HTR-8/SVneo (cell line): ENCODE measurements at regions not wholly inside any gene's neighbourhood (a gene's known extent, or its start where the extent isn't known, plus 50 kb on each side); places are given as distances from the start of the nearest gene placed in this dataset.
"Not testable (repeated sequence)": the region's sequence is repeated elsewhere in the genome, so short reads cannot be mapped to it uniquely, and the experiment has no call there.

Experiments used
- DNase-seq: peaks from one replicate; pipeline ENCODE4 v3.0.0; 2011; ENCODE audit warnings: low spot score, mixed read lengths; ENCODE audit not compliant: insufficient read length
- FAIRE-seq: peaks from 2 replicates; lab custom pipeline; 2011; peaks lifted over from hg19 to GRCh38; lab: Jason Lieb, UNC

DNA sequence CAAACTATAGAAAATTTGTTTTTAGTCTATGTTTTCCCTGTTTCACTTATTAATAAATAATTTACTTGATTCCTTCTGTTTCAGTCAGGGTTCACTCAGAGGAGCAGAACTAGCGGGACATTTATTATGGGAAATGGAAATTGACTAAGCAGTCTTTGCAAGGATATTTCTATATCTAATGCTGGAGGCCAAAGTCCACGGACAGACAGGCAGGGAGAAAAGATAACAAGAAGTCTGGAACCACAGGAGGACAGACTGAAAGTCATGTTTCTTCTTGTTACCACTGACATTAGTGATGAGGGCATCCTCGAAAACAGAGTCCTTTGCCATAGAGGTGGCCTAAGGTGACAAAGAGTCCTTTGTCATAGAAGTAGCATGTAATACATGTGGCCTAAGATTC, 744.5 kb upstream of the TMPRSS15 start:
- no peak for DNase-seq
- no peak for FAIRE-seq

DNA sequence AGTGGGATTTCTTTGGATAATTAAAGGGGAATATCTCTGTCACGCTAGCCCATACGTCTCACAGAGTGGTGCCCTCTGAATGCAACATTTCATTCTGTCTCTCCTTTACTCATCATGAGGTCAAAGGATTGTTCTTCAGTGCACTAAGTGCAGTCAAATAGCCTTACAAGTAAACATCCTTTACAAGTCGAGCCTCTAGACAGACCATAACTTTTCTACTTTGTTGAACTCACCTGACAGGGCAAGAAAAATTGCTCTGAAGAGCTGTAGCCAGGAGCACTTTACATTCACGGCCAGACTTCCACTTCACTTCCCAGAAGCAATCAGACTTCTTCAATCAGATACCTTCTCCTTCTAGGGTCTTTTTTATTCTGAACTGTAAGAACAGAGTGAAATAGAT, 768.0 kb upstream of the TMPRSS15 start:
- FAIRE-seq (no peak), DNase-seq (no peak)

DNA sequence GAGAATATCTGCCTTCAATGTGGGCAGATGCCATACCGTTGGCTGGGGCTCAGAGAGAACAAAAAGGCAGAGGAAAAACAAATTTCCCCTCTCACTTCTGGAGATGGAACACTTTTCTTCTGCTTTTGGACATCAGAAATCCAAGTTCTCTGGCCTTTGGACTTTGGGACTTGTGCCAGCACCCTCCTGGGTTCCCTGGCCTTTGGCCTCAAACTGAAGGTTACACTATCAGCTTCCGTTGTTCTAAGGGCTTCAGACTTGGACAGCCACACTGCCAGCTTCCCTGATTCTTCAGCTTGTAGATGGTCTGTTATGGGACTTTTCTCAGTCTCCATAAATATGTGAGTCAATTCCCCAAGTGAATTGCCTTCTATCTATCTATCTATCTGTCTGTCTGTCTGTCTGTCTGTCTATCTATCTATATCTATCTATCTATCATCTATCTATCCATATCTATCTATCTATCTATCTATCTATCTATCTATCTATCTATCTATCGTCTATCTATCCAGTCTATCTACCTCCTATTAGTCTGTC, 778.1 kb upstream of the TMPRSS15 start:
- DNase-seq (no peak), FAIRE-seq (no peak)

DNA sequence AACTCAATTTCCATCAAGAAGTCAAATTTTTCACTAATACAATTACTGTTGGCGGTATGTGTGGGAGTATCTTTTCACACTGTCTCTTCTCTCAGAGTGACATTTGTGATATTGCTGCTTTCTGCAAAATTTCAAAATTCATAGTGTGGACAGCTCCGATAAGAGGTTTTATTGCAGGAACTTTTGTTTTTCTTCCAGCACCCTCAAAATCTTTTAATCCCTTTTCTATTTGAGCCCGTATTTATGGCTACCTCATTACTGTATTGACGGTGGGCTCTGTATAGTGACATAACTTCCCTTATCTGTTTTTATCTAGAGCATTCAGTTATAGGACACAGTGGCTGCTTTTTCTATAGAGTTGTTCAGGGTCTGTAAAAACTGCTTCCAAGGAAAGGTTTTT, 794.4 kb upstream of the TMPRSS15 start:
- DNase-seq (no peak), FAIRE-seq (no peak)

DNA sequence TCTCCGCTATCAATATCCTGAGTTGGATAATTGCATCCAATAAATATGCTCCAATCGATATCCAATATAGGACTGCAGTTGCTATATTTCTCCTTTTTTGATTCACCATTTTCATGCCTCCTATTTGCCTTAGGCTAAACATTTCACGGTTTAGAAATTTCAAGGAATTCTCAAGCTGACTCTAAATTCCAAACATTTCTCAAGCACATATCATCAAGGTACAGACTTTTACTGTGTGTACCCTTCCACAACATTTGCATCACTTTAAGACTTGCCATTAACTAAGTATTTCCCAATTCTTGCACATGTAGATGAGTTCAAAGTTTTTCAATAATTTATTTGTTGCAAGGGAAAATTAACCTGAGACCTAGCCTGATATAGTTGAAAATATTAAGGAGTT, 795.2 kb upstream of the TMPRSS15 start:
- no peak for FAIRE-seq
- DNase-seq = peak; percentile 10

DNA sequence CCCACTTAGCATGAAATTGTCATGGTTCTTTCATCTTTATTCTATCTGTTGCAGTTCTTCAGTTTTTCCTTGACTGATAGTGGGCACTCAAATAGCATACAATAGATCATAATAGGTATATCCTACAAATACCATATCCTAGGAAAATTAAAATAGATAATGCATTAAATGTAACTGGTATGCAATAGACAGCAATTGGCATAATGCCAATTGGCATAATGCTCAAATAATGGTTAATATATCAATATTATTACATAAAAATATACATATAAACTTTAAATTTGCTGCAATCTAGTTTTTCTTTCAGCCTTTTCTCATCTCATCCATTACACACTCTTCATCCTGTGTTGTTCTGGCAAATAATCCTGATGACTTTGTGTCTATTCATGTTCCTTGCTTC, 814.6 kb upstream of the TMPRSS15 start:
- DNase-seq = no peak
- no peak for FAIRE-seq

DNA sequence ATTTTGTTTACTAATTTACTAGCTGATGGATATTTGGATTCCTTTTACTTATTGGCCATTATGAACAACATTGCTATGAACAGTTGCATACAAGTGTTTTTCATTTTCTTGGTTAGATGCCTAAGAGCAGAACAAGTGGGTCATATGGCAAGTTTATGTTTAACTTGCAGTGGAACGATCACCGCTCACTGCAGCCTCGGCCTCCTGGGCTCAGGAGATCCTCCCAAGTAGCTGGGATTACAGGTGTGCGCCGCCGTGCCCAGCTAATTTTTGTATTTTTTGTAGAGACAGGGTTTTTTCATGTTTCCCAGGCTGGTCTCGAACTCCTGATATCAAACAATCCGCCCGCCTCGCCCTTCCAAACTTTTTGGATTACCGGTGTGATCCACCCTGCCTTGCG, 820.5 kb upstream of the TMPRSS15 start:
- DNase-seq (no peak), FAIRE-seq (no peak)

DNA sequence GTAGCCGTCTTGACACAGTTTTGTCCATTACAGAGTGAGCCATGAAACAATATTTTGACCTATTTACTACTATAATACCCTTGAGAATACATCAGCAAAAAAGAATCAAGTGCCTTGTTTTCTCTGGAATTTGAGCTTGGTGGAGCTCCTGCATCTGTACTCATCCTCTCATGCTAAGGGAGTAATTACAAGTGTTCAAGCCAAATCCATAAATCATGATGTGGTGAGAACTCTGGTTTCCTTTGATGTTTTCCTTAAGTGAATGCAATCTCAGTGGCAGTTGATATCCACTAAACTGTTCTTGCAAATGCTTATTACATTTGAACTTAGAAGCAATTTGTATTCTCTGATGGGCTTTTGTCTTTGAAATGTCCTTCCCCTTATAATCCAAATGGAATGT, 824.6 kb upstream of the TMPRSS15 start:
- DNase-seq = peak; percentile 10
- FAIRE-seq = no peak

DNA sequence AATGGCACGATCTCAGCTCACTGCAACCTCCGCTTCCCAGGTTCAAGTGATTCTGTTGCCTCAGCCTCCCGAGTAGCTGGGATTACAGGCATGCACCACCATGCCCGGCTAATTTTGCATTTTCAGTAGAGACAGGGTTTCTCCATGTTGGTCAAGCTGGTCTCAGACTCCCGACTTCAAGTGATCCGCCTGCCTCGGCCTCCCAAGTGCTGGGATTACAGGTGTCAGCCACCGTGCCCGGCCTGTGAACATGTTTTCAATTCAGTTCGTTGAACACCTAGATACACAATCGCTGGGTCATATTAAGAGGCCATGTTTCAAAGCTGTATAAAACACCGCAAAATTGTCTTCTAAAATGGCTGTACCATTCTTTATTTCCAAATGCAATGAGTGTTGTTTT, 830.3 kb upstream of the TMPRSS15 start:
- not testable (repeated sequence) for DNase-seq, FAIRE-seq

DNA sequence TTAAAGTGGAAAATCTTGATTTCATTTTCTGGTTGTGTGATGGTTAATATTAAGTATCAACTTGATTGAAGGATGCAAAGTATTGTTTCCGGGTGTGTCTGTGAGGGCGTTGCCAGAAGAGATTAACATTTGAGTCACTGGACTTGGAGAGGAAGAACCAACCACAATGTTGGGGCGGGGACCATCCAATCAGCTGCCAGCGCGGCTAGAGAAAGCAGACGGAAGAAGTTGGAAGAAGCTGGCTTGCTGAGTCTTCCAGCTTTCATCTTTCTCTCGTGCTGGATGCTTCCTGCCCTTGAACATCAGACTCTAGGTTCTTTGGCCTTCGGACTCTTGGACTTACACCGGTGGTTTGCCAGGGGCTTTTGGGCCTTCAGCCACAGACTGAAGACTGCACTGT, 832.6 kb upstream of the TMPRSS15 start:
- DNase-seq (no peak), FAIRE-seq (no peak)

DNA sequence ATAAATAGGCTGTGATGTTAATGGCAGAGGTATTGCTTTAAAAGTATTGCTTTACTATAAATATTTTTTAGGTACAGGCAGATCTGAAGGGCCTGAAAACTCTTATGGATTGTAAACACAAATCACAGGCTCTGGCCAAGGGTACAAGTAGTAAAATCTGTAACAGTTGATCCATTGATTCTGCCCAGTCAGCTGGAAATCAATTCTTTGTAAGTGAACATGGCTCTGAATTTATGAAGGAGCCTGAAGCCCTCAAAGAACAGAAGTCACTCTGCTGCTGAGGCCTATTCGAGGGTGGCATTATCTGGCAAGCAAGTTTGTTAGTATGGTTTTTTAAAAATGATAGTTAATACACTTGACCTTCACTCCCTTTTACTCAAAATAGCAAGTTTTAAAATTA, 834.0 kb upstream of the TMPRSS15 start:
- FAIRE-seq = no peak
- DNase-seq = no peak

DNA sequence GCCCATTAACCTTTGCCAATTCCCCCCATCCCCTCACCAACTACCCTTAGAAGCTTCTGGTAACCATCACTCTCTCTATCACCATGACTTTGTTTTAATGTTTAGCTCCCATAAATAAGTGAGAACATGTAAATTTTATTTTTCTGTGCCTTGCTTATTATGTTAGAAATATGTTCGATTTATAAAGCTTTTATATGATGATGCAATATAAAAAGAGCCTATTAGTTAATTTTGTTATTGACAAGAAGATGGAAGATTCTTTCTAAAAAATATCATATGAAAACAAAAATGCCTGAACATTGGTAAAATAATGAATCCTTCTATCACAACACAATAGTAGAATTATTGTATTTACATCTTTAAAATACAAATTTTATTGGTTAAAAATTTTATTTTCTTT, 836.1 kb upstream of the TMPRSS15 start:
- DNase-seq (no peak), FAIRE-seq (no peak)

DNA sequence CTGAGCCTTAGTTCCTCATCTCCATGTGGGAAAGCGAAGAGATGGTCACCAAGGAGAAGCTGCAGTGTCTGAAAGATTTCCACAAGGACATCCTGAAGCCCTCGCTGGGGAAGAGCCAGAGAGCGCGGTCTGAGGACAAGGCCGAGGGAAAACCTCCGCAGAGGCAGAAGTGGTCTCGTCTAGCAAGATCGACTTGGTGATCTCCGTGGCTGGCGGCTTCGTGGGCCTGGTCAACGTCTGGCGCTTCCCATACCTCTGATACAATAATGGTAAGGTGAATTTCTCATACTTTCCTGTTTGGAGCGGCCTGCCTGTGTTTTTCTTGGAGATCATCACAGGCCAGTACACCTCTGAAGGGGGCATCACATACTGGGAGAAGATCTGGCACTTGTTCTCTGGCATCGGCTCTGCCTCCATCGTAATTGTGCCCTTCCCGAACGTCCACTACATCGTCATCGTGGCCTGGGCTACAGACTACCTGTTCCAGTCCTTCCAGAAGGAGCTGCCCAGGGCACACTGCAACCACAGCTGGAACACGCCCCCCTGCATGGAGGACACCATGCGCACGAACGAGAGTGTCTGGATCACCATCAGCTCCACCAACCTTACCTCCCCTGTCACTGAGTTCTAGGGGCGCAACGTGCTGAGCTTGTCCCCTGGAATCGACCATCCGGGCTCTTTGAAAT, 841.1 kb upstream of the TMPRSS15 start:
- no peak for DNase-seq
- FAIRE-seq = no peak

DNA sequence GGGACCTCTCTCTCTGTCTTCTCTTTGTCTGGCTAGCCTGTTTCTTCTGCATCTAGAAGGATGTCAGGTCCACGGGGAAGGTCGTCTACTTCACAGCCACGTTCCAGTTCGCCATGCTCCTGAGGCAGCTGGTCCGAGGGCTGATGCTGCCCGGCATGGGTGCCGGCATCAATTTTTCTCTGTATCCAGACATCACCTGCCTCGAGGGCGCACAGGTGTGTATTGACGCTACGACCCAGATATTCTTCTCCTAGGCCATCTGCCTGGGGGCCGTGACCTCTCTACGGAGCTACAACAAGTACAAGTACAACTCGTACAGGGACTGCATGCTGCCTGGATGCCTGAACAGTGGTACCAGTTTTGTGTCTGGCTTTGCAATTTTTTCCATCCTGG, 841.6 kb upstream of the TMPRSS15 start:
- FAIRE-seq (no peak), DNase-seq (no peak)

DNA sequence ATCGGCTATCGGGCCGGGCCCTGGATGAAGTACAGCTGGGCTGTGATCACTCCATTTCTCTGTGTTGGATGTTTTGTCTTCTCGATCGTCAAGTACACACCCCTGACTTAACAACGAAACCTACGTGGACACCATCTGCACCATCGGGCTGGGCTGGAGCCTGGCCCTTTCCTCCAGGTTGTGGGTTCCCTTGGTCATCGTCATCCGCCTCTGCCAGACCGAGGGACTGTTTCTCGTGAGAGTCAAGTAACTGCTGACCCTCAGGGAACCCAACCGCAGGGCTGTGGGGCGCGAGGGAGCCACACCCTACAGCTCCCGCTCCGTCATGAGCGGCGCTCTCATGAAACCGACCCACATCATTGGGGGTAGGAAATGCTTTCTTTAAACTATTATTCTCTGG, 842.4 kb upstream of the TMPRSS15 start:
- DNase-seq (no peak), FAIRE-seq (no peak)

DNA sequence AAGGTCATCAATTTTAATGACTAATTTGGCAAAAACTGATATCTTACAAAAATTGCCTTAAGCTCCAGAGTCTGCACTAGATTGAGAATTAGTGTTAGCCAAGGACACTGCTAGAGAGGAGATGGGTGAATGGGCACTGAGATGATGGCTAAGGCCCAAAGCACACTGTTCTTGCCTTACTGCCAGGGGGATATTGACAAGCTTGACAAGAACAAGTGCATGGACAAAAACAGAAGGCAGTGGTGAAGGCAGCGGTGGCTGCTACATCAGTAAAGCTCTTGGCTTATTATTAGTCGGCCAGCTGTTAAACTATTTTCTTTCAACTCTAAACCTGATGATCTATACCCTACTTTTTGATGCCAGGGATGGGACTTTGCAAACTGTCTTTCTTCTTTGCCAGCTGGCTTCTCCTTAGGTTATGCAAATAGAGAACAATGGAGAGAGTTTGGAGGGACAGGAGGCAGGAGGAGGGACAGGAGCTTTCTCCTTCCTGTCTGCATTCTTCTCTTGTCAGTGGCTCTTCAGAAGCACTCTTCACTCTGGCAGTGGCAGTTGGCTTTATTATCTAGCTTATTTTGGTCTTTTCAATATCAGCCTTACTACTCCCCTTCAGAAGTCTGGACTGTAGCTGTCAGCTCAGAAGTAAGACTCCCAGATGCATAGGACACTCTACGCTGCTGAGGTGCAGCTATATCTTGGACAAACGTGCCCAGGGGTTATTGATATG, 853.5 kb upstream of the TMPRSS15 start:
- FAIRE-seq (no peak), DNase-seq (no peak)

DNA sequence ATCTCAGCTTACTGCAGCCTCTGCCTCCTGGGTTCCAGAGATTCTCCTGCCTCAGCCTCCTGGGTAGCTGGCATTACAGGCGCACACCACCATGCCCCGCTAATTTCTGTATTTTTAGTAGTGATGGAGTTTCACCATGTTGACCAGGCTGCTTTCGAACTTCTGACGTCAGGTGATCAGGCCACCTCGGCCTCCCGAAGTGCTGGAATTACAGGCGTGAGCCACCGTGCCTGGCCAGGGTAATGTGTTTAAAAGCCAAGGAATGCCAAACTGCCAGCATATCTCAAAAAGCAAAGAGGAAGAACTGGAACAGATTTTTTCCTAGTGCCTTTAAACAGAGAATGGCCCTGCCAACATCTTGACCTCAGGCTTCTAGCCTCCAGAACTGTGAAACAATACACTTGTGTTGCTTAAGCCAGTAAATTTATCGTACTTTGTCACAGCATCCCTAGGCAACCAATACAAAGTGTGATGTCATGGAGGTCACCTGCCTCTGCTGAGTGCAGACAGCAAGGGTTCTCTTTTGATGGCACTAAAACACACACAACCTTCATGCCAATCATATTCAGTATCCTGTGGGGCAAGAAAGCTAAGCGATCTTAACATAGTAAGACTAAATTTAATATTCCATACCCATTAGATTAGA, 858.3 kb upstream of the TMPRSS15 start:
- FAIRE-seq (no peak), DNase-seq (no peak)

DNA sequence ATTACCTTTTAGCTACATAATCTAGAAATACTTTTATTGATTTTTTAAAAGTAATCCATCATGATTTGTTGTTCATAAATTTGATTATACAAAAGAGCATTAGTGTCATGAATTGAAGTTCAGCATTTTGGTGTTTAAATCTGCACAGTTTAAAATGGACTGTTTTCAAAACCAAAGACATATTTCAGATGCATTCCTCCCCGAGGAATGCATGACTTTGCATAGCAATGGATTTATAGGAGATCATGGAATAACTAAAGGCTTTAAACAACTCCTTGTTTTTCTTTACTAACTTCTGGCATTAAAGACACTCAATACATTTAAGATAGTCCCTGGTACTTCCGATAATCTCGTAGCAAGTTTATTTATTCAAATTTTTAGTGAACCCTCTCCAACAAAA, 863.1 kb upstream of the TMPRSS15 start:
- no peak for FAIRE-seq
- no peak for DNase-seq

DNA sequence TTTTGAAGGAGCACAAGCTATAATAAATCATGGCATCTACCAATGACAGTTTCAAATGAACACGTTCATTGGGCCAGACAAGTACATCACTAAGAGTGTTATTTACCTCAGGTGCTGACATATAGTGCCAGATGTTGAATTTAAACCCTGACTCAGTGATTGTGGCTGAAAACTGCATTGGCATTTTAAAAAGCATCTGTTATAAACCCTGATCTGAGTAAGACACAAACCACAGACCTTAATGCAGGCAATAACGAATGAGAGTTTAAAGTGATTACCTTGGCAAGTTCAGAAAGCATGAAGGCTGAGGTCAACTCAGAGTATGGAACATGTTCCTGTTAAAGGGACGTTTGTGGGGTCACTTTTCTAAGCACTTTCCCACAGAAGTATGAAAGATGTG, 865.1 kb upstream of the TMPRSS15 start:
- FAIRE-seq (no peak), DNase-seq (no peak)

DNA sequence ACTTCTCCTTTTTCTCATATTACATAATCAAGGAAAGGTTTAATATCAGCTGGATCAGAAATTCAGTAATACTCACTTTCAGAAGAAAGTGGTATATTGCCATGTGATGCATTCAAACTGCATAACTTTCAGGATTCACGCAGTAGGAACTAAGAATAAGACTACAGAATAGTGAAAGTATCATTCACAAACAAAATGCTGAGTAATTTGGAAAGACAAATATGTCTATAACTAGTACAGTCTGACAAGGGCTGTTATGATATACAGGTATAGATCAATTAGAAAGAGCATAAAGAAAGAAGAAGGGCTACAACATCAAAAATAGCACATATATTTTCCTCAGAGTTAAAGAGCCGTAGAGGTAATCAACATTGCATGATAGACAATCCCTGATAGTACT, 871.5 kb upstream of the TMPRSS15 start:
- no peak for FAIRE-seq
- no peak for DNase-seq

DNA sequence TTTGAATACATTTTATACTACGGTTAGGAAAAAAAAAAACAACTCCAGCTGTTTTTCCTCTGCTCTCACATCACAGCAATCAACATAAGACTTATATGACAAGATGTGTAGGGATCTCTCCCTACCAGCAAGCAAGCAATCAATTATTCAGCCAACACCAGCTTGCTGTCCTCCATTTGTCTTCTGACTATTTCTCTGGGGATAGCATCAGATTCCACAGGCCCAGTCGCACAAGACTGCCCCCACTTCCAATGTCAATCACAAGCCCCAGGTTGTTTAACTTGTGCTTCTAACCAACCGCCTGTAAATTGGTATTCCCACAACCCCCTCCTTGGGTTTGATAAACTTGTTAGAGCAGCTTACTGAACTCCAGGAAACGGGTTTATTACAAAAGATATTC, 873.1 kb upstream of the TMPRSS15 start:
- FAIRE-seq (no peak), DNase-seq (no peak)
